ENCODE measurements at regions not wholly inside any gene's neighbourhood (a gene's known extent, or its start where the extent isn't known, plus 50 kb on each side); places are given as distances from the start of the nearest gene placed in this dataset.

- TF ChIP-seq STAT6 (CRISPR knock-in tag; IDR thresholded peaks at IDR 0.05) (no peak), PTRF (tag; IDR thresholded peaks at IDR 0.05) (no peak), TGIF2 (CRISPR knock-in tag; IDR thresholded peaks at IDR 0.05) (no peak), HMG20A (CRISPR knock-in tag; conservative IDR thresholded peaks at IDR 0.05) (no peak), SMAD4 (CRISPR knock-in tag; conservative IDR thresholded peaks at IDR 0.05) (no peak)
Measured at GRCh38 chr9:126033956-126034355, 286.8 kb downstream of the PBX3 start (continued).

GRCh38 chr9:126036881-126037291 lies 289.7 kb downstream of the PBX3 start:
- no peak for ATAC-seq
- Histone ChIP-seq H3K9ac (ENCODE audit: insufficient read depth in 1 of 2, low read depth in 2 of 2, low read length in 2 of 2) (no peak overlapping the region), H3K27ac (ENCODE audit: extremely low read depth, low read depth, low read length) (no peak overlapping the region), H4K20me1 (replicated peaks; ENCODE audit: control insufficient read depth, insufficient read depth, low read length) (no peaks in the 10 kb centered on the region), H3K36me3 (ENCODE audit: control insufficient read depth, insufficient read depth, low read length) (no peaks in the 10 kb centered on the region), H3K4me2 (ENCODE audit: insufficient read depth, low read length) (no peak overlapping the region), H3K79me2 (ENCODE audit: control insufficient read depth, insufficient read depth, low read length) (no peaks in the 10 kb centered on the region), H3K9me3 (replicated peaks; ENCODE audit: control insufficient read depth, insufficient read depth, low read depth, low read length) (no peaks in the 10 kb centered on the region), H3K27me3 (ENCODE audit: control insufficient read depth in 2 of 2, insufficient read depth in 2 of 2, low read length in 2 of 2) (peaks cover 7 to 48% of the 10 kb centered on the region in 2 experiments; a peak in 4 of 5 replicates), H2AFZ (ENCODE audit: low read depth, low read length) (no peak overlapping the region), H3K4me3 (no peak overlapping the region), H3K4me1 (replicated peaks in 1 of 2; ENCODE audit: control insufficient read depth in 2 of 2, insufficient read depth in 2 of 2, low read length in 2 of 2) (no peaks in the 10 kb centered on the region), H3K9me1 (ENCODE audit: control insufficient read depth, insufficient read depth, low read length) (no peaks in the 10 kb centered on the region)
- in situ Hi-C loops (cut with MboI): no loop called here
- WGBS (ENCODE audit: insufficient coverage, low coverage, missing lambda C conversion rate): 0% methylated on average over 17 of the region's 19 CpGs
- no peak for DNase-seq (ENCODE audit: extremely low read depth in 1 of 4, low spot score in 3 of 4)
- ChIA-PET CTCF (ENCODE audit: low intra/inter-chr PET ratio) (no interaction called here), POLR2A (no interaction called here)
- FAIRE-seq: no peak
- intact Hi-C loops (cut with micrococcal nuclease): no loop called here
- no TSS peak for BruUV-seq (replicated peaks)
- no peak for TF ChIP-seq NCOR1 (IDR thresholded peaks at IDR 0.05)
- TF ChIP-seq MITF (IDR thresholded peaks at IDR 0.05): no peak
- no peak for TF ChIP-seq NFE2 (IDR thresholded peaks at IDR 0.05; ENCODE audit: low read depth)
- no peak for TF ChIP-seq KDM2B (CRISPR knock-in tag; IDR thresholded peaks at IDR 0.05)
- TF ChIP-seq ZNF324 (CRISPR knock-in tag; IDR thresholded peaks at IDR 0.05): no peak
- TF ChIP-seq CCAR2 (IDR thresholded peaks at IDR 0.05; ENCODE audit: low read depth, low read length): no peak
- no peak for TF ChIP-seq ARID3A (IDR thresholded peaks at IDR 0.05; ENCODE audit: borderline replicate concordance, low read depth, low read length)
- TF ChIP-seq PATZ1 (CRISPR knock-in tag; IDR thresholded peaks at IDR 0.05; ENCODE audit: borderline replicate concordance): no peak

Measured in K562 (cell line).